ENCODE measurements at regions not wholly inside any gene's neighbourhood (a gene's known extent, or its start where the extent isn't known, plus 50 kb on each side); places are given as distances from the start of the nearest gene placed in this dataset.

DNA sequence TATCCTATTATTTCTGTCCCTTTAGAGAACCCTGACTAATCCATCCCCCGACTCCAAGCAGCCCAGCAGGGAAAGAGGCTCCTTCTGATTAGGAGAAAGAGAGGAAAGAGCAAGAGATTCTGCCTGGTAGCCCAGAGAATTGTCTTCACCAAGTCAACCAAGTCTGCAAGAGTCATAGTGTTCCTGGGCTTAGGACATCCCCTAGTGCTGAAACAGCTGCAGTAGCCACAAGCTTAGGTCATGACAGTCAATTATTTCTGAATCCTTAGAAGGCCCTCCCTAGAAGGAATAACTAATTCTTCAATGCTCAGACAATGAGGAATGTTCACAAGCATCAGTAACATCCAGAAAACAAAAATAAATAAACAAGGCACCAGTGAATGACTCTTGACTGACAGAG lies 480.3 kb upstream of the GRIA3 start:
- H3K27me3 ChIP-seq (ENCODE audit: control insufficient read depth, insufficient read depth, low read length): no peaks in the 10 kb centered on the region
- TF ChIP-seq, protein P1, sequence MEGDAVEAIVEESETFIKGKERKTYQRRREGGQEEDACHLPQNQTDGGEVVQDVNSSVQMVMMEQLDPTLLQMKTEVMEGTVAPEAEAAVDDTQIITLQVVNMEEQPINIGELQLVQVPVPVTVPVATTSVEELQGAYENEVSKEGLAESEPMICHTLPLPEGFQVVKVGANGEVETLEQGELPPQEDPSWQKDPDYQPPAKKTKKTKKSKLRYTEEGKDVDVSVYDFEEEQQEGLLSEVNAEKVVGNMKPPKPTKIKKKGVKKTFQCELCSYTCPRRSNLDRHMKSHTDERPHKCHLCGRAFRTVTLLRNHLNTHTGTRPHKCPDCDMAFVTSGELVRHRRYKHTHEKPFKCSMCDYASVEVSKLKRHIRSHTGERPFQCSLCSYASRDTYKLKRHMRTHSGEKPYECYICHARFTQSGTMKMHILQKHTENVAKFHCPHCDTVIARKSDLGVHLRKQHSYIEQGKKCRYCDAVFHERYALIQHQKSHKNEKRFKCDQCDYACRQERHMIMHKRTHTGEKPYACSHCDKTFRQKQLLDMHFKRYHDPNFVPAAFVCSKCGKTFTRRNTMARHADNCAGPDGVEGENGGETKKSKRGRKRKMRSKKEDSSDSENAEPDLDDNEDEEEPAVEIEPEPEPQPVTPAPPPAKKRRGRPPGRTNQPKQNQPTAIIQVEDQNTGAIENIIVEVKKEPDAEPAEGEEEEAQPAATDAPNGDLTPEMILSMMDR (IDR thresholded peaks at IDR 0.05; ENCODE audit: insufficient read depth, low read length, severe bottlenecking): peak; percentile 24
- peak; percentile 5 for DNase-seq (ENCODE audit: low read depth)
- H3K4me3 ChIP-seq (ENCODE audit: low read depth, low read length): no peak overlapping the region
- no peaks in the 10 kb centered on the region for H3K36me3 ChIP-seq (ENCODE audit: control insufficient read depth, insufficient read depth, low read length)
- FAIRE-seq: peak; percentile 23

DNA sequence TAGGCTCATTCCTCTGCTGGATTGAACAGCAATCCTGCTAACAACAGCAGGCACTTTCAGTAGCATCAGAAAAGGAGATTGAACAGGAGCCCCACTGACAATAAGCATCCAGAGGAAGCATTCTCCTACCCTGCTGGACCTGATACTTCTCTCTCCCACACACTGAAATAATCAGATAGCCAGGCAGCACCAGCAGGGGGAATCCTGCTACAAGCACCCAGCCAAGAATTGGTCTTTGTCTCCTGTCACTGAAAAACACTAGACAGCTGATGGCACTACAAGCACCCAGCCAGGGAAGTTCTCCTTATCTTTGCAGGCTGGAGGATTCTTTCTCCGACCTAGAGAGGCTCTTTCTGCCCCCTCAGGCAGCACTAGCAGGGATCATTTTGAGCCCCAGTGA lies 444.3 kb upstream of the GRIA3 start:
- no peak overlapping the region for H3K4me3 ChIP-seq (ENCODE audit: low read depth, low read length)
- DNase-seq (ENCODE audit: low read depth) (peak; percentile 23), FAIRE-seq (no peak)

DNA sequence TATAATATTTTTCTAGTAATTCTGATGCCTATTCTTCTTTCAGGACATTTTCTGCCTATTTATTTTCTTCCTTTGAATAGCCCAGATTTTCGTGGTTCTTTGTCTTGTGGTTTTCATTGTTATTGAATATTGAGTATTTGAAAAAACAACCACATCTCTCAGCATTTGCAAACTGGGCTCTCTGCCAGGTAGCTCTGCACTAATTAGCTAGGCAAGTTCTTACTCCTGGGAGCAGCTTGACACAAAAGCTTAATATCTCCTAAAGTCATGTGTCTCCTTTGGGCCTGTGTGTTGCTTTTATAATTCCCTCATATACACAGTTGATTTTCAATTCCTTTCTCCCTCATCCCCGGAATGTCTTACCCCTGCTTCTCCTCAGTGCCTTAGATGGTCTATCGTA lies 413.5 kb upstream of the GRIA3 start:
- TF ChIP-seq, protein P1 (IDR thresholded peaks at IDR 0.05; ENCODE audit: insufficient read depth, low read length, severe bottlenecking): no peak
- no peak for DNase-seq (ENCODE audit: low read depth)
- no peak for FAIRE-seq
- no peak overlapping the region for H3K4me3 ChIP-seq (ENCODE audit: low read depth, low read length)
- H3K27me3 ChIP-seq (ENCODE audit: control insufficient read depth, insufficient read depth, low read length): no peaks in the 10 kb centered on the region
- H3K36me3 ChIP-seq (ENCODE audit: control insufficient read depth, insufficient read depth, low read length): no peaks in the 10 kb centered on the region

More for the DNA sequence above, 444.3 kb upstream of the GRIA3 start:
- TF ChIP-seq, protein P1 (IDR thresholded peaks at IDR 0.05; ENCODE audit: insufficient read depth, low read length, severe bottlenecking): peak; percentile 35
- Histone ChIP-seq H3K27me3 (ENCODE audit: control insufficient read depth, insufficient read depth, low read length) (no peaks in the 10 kb centered on the region), H3K36me3 (ENCODE audit: control insufficient read depth, insufficient read depth, low read length) (no peaks in the 10 kb centered on the region)

DNA sequence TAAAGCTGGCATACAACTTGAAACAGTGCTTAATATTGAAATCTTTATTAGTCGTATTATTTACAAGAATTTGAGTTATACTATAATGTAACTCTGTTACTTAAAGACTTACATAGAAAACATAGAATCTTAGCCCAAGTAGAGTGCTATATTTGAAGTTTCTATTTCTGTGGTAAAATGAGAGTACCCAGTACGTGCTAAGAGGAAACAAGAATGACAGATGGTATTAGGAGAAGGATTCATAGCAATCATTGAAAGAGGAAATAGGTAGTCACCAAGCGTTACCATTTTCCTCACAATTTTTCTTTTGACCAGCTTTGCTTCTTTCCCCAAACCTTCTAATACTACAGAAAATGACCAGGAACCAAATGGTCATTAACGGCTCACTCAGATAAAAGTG lies 412.1 kb upstream of the GRIA3 start:
- DNase-seq (ENCODE audit: low read depth) (no peak), FAIRE-seq (no peak)
- Histone ChIP-seq H3K4me3 (ENCODE audit: low read depth, low read length) (no peak overlapping the region), H3K27me3 (ENCODE audit: control insufficient read depth, insufficient read depth, low read length) (no peaks in the 10 kb centered on the region), H3K36me3 (ENCODE audit: control insufficient read depth, insufficient read depth, low read length) (no peaks in the 10 kb centered on the region)
- TF ChIP-seq, protein P1 (IDR thresholded peaks at IDR 0.05; ENCODE audit: insufficient read depth, low read length, severe bottlenecking): no peak

DNA sequence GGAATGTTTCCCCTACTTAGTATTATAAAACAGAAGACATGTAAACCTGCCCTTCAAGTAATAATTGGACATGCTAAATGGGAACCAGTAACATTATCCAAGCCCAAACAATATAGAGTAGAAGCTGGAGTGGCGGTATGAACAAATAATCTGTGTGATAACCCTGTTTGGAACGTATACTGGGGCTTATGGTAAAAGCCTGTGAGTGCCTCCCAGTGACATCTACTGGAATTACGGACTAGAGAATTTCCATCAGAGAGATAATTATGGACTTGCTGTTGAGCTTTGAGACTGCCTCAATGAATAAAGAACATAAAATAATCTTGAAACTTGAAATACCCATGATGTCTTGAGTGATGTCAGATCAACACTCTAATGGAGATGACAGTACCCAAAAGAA lies 406.3 kb upstream of the GRIA3 start:
- H3K36me3 ChIP-seq (ENCODE audit: control insufficient read depth, insufficient read depth, low read length): no peaks in the 10 kb centered on the region
- TF ChIP-seq, protein P1 (IDR thresholded peaks at IDR 0.05; ENCODE audit: insufficient read depth, low read length, severe bottlenecking): no peak
- no peak overlapping the region for H3K4me3 ChIP-seq (ENCODE audit: low read depth, low read length)
- FAIRE-seq: no peak
- peak; percentile 3 for DNase-seq (ENCODE audit: low read depth)
- no peaks in the 10 kb centered on the region for H3K27me3 ChIP-seq (ENCODE audit: control insufficient read depth, insufficient read depth, low read length)

DNA sequence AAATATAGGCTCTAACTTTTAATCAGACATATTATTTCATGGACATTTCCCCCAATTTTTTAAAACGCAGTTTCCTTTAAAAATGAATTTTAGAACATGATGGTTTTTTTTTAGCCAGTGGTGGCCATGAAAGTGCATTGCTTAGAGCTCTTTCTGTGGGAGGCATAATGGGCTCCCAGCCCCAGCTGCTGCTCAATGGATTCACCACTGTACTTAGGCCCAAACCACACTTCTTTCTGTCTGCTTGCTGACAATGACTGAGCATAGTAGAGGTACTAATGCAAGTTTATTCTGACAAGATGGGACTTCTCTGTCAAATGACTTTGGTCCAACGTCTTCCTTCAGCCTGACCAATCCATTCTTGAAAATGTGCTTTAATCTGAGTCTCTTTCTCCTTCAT lies 400.2 kb upstream of the GRIA3 start:
- DNase-seq (ENCODE audit: low read depth) (no peak), FAIRE-seq (no peak)
- Histone ChIP-seq H3K4me3 (ENCODE audit: low read depth, low read length) (no peak overlapping the region), H3K36me3 (ENCODE audit: control insufficient read depth, insufficient read depth, low read length) (no peaks in the 10 kb centered on the region), H3K27me3 (ENCODE audit: control insufficient read depth, insufficient read depth, low read length) (no peaks in the 10 kb centered on the region)
- TF ChIP-seq, protein P1 (IDR thresholded peaks at IDR 0.05; ENCODE audit: insufficient read depth, low read length, severe bottlenecking): no peak
